Dermis microvascular lymphatic vessel endothelial cell (primary cell): ENCODE measurements at regions not wholly inside any gene's neighbourhood (a gene's known extent, or its start where the extent isn't known, plus 50 kb on each side); places are given as distances from the start of the nearest gene placed in this dataset.
"Not testable (repeated sequence)": the region's sequence is repeated elsewhere in the genome, so short reads cannot be mapped to it uniquely, and the experiment has no call there.

Experiments used
- DNase-seq, 2 donors: peaks; one replicate each; pipeline versions ENCODE4 v3.0.0 to v3.0.0-alpha.2; 2010; ENCODE audit warnings: low read depth in 2 of 2

DNA sequence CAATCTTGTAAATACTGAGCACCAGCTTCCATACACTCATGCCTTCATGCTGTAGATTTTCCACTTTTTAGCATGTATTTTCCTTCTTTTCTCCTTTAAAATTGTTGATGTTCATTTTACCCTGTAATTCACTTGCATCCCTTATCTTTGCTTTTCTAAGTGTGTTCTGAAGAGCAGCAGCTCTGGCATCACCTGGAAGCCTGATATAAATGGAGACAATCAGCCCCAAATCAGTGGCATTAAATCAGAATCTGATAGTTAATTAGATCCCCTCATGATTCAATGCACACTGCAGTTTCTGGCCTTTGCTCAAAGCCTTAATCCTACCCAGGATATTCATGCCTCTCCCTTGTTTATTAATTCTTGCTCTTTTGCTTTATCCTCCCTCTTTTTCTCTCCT lies 942.4 kb downstream of the XPNPEP1 start:
- DNase-seq: no peak

DNA sequence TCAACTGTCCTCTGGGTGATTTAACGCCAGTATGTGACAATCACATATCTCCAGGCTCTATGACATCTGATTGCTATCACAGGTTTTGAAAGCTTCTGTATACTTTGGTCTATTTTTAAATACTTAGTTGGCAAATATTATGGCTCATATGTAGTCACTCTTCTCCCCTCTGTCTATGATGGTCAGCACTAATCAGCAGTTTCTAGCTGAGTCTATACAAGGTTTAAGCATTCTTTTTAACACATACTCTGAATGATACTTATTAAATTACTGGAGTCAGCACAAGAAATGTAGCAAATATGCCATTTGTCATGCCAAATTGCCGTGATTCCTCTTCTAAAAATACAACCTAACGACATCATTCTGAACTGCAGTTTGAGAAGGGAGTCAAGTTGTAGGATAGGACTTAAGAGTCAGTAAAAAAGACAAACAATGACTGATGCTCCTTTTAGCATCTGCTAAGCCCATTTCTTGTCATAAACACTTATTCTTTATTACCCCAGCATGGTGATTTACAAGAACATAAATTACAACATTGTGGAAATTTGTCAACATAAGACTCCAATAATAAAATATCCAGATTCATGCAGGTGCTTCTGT lies 947.8 kb downstream of the XPNPEP1 start:
- DNase-seq: no peak

GRCh38 chr10:108970016-108970415 lies 953.3 kb downstream of the XPNPEP1 start:
- peak in 1 of 2 donors; percentile 5 for DNase-seq

DNA sequence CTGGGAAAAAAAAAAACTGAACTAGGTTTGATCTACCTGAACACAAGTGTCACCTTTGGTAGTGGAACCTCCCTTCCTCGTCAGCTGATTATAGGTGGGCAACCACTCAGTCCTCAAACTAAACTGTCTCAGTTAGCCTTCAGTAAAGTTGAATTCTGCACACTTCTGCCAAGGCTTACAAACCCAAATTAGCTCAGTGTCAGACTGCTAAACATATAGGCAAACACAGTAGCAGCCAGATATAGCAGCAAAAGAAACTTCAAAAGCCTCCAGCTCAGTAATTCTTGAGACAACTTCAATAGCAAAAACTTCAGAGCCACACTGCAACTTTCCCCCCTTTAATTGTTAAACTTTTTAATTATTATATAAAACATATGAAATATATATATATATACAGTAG lies 956.9 kb downstream of the XPNPEP1 start:
- DNase-seq: no peak

DNA sequence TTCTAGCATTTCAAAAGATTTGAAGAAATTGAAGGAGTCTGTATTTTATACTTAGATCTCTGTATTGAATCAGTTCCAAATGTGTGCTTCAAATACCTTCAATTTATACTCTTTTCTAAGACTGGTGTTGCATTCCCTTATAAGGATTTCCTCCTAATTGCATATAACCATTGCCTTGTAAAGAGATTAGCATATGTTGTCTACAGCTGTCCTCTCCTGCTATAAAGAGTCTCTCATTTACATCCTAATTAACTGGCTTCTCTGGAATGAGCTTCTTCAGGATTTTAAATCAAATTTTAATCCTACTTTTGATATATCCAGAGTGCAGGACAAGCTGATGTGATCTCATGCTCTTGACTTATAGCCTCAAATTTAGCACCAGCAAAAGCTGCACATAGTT lies 957.3 kb downstream of the XPNPEP1 start:
- DNase-seq: no peak

DNA sequence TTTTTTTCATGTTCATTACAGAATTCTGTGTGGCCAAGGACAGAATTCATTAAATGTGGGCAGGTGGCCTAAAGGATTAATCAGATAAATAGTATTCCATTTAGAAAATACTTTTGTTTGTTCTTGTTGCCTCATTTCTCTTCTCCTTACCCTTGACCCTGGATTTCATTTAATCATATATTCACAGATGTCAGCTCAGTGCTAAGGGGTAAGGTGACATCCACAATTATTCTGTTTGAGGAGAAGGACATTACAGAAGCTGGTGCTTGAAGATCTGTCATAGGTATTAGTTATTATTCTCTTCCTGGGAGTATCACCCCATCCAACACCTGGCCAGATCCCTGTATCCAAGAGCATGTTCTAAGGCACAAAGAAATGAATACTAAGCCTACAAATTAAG lies 961.1 kb downstream of the XPNPEP1 start:
- no peak for DNase-seq

GRCh38 chr10:108957681-108958080 lies 965.6 kb downstream of the XPNPEP1 start:
- no peak for DNase-seq

DNA sequence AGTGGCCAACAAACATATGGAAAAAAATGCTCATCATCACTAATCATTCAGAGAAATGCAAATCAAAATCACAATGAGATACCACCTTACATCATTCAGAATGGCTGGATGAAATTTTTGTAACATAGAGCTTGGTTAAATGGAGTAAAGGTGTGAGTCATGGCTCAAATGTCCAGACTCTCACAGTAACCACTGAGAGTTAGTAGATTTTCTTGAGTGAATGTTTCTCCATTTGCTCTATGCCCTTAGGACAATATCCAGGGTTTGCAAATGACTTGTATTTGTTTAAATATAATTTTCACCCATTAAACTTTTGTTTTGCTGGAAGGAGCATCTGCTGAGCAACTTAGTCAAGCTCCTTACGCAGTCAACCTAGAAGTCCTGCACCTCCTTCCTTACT lies 967.2 kb downstream of the XPNPEP1 start:
- no peak for DNase-seq

DNA sequence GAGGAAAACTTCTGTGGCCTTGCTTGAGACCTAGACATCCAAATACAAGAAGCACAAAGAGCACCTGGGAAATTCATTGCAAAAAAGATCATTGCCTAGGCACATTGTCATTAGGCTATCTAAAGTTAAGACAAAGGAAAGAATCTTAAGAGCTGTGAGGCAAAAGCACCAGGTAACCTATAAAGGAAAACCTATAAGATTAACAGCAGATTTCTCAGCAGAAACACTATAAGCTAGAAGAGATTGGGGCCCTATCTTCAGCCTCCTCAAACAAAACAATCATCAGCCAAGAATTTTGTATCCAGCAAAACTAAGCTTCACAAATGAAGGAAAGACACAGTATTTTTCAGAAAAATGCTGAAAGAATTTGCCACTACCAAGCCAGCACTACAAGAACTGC lies 1003.3 kb downstream of the XPNPEP1 start:
- not testable (repeated sequence) for DNase-seq

- no peak for DNase-seq
Measured at GRCh38 chr10:108913300-108913699, 1010.0 kb downstream of the XPNPEP1 start.

GRCh38 chr10:108911814-108912541 lies 1011.3 kb downstream of the XPNPEP1 start:
- peak in 1 of 2 donors; percentile 1 for DNase-seq

DNA sequence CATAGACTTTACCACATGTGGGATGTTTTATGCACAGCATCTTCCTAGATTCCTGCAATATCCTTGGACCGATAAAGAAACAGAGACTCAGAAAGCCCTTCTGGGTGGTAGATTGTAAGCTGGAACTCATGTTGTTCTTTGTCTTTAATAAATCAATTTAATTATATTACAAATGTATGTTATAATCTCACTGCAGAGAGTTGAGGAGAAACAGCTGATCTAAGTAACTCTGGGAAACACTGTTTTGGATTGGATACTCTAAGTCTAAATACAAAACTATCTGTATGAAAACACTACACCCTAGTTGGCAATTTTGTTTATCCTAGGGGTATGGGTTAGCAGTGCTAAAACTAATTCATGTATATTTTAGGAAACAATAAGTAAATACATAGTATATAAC lies 1015.2 kb downstream of the XPNPEP1 start:
- no peak for DNase-seq

DNA sequence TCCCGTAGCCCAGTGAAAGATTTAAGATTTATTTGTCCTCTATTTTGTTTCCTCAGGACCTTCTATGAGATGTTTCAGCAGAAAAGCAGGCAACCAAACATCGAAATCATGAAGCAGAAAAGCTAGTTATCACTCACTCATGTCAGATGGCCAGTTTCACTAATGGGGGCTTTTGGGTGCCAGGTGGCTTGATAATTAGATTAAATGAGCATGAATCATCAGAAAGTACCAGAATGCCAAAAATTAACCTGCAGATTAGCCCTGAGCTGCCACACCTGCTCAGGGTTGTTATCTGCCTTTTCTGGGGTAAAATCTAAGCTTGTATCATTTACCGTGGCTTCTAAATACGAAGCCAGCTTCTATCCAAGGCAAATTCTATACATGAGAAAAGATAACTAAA lies 1017.5 kb downstream of the XPNPEP1 start:
- DNase-seq: no peak

GRCh38 chr10:108905171-108905570 lies 1018.1 kb downstream of the XPNPEP1 start:
- no peak for DNase-seq

- no peak for DNase-seq
Measured at GRCh38 chr10:108904163-108904838, 1019.0 kb downstream of the XPNPEP1 start.

GRCh38 chr10:108902619-108903285 lies 1020.6 kb downstream of the XPNPEP1 start:
- no peak for DNase-seq

- DNase-seq: no peak
Measured at GRCh38 chr10:108901781-108902618, 1021.3 kb downstream of the XPNPEP1 start.

GRCh38 chr10:108899670-108900069 lies 1023.6 kb downstream of the XPNPEP1 start:
- DNase-seq: no peak

DNA sequence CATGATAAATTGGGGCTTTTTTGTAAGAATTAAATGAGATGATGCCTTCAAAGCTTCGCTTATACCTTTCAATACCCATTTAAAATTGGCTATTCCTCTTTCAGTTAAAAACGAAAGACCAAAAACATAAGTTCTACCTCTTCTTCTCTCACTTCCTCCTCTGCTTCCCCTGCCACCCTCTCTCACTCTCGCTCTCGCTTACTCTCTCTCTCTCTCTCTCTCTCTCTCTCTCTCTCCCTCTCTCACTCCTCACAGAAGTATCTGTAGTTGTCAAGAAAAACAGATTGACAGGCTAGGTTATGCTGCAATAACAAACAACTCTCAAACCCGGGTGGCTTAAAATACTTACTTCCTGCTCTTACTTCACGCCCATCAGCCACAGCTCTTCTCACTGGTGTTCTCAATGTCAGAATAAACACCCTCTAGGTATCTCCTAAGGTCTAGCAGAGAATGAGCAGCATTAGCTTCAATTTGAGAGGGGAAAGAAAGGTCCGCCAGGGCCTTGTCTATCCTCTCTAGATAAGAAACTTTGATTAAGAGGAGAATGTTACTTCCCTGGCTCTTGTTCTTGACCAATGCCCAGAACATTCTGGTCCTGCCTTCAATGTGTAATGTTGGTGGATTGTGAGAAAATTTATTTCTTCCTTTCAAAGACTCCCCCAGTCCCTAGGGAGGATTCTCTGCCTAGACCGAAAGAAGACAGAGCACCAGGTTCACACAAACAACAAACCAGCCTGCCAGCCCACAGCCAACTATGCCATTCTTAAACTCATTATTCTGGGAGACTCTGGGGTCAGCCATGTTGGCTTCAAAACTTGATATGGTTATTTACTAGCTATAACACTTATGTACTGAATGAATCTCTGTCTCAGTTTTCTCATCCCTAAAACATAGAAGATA lies 1028.7 kb downstream of the XPNPEP1 start:
- no peak for DNase-seq

GRCh38 chr10:108877095-108877561 lies 1046.2 kb downstream of the XPNPEP1 start:
- no peak for DNase-seq
